ENCODE measurements at regions not wholly inside any gene's neighbourhood (a gene's known extent, or its start where the extent isn't known, plus 50 kb on each side); places are given as distances from the start of the nearest gene placed in this dataset.
"Not testable (repeated sequence)": the region's sequence is repeated elsewhere in the genome, so short reads cannot be mapped to it uniquely, and the experiment has no call there.

DNA sequence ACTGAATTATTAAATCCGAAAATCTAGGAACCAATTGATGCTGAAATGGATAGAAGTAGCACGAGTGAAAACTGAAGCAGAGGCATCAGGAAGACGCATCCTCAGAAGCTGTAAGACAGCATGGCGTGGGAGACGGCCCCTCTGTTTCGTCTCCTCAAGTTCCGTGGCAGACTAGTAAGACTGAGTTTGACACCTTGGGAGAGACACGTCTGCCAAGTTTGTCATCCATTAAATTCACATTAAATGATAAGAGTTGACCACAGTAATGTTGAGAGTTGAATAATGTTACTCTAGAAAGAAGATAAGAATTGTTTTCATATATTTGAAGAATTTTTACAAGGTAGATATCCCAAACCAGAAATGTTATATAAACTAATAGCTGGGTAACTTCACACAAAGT, 736.1 kb upstream of the FRG1 start:
- no peak for DNase-seq

DNA sequence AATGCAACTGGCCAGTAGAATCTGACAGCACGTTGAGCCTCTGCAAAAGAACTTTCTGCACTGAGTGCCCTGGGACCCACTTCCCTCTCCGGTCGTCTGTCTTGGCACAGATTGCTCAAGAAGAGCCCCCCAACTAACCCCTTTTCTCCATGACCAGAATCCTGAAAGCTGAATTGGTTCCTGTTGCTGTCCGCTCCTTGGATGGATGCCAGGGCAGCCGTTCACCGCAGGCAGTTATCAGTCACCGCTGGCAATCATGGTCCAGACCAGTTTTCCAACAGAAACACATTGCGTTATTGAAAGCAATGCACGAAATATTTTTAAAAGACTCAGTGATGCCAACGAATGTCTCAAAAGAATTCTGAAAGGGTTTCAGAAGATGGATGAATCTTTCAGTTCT, 733.7 kb upstream of the FRG1 start:
- no peak for DNase-seq

DNA sequence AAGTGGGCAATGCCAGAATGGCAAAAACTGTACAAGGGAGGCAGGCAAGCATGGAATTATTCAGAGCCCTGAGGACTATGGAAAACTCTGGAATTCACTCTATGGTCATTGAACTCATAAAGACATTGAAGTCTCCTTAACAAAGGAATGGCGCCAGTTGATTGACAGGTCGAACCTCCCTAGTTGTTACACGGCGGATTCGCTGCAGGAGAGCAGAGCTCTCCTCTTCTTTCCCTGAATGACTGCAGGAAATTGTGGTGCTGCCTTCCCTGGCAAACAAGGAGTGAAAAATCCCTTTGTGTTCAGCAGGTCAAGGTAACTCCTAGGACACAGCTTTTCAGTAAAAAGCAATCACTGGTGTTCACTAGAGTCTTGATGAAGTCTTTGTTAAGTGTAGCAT, 732.8 kb upstream of the FRG1 start:
- no peak for DNase-seq

DNA sequence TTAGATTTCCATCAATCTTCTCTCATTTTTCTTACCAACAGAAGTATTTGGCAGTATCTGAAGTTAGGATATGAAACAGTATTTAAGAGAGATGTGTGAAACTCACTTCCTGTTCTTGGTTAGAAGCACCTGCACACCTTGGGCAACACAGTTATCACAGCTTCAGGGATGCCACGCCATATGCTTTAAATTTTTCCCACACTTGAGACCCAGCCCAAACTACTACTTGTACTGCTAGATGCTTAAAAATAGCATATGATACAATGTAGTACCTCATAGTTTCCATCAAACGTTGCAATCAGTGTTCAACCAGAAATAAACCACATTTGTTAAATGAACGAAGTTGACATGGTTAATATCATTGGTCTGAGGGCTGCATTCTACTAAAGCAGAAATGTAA, 725.1 kb upstream of the FRG1 start:
- no peak for DNase-seq

DNA sequence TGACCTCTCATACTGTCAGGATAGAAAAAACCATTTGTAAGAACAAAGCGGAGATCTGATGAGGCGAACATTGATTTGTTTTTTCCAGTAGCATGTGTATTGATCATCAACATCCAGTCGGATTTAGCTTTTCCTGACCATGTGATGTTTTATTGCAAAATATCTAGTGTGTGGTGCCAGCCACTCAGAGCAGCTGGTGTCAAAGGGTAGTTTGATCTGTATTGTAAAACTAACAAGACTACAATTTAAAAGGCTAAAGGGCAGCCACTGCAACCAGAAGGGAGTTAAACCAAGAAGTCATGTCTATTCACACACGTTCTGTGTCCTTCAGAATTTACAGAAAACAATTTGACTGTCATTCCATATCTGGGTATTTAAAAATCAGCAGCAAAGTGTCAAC, 719.0 kb upstream of the FRG1 start:
- no peak for DNase-seq

DNA sequence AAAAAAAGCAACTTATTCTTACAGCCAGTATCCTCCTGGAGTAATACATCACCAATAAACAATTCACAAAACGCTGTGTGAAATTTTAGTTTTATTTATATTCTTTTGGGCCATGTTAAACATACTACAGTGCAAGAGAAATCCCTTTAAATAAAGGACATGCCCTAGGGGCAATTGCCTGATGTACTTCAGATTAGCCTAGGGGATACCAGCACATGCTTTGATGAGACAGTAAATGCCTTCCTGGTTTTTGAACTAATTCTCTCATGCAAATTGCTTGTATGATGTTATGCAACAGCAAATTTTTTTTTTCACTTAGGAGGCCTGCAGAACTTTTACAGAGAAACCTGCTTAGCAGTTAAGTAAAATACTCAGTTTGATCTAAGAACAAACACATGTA, 711.9 kb upstream of the FRG1 start:
- no peak for DNase-seq

DNA sequence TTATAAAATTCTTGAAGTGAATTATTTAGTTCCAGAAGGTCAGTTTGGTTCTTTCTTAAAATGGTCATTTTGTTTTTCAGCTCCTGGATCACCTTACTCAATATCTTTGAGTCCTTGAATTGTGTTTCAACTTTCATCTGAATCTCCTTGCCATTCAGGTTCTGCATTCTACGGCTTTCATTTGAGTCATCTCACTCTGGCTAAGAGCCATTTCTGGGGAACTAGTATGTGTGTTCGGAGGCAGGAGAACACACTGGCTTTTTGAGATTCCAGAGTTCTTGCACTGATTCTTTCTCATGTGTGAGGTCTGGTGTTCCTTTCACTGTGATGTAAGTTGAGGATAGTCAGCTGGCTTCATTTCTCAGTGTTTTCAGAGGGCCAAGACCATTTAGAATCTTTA, 708.4 kb upstream of the FRG1 start:
- no peak for DNase-seq

GRCh38 chr4:189233754-189234153, 706.9 kb upstream of the FRG1 start:
- DNase-seq, result not testable (repeated sequence)

DNA sequence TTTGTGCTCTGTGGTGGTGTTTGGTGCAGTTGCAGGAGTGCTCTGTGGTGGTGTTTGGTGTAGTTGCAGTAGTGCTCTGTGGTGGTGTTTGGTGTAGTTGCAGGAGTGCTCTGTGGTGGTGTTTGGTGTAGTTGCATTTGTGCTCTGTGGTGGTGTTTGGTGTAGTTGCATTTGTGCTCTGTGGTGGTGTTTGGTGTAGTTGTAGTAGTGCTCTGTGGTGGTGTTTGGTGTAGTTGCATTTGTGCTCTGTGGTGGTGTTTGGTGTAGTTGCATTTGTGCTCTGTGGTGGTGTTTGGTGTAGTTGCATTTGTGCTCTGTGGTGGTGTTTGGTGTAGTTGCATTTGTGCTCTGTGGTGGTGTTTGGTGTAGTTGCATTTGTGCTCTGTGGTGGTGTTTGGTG, 705.7 kb upstream of the FRG1 start:
- DNase-seq, result not testable (repeated sequence)

GRCh38 chr4:189235599-189235998, 705.1 kb upstream of the FRG1 start:
- DNase-seq, result no peak

- not testable (repeated sequence) for DNase-seq
Observed at GRCh38 chr4:189236321-189236720, 704.4 kb upstream of the FRG1 start.

DNA sequence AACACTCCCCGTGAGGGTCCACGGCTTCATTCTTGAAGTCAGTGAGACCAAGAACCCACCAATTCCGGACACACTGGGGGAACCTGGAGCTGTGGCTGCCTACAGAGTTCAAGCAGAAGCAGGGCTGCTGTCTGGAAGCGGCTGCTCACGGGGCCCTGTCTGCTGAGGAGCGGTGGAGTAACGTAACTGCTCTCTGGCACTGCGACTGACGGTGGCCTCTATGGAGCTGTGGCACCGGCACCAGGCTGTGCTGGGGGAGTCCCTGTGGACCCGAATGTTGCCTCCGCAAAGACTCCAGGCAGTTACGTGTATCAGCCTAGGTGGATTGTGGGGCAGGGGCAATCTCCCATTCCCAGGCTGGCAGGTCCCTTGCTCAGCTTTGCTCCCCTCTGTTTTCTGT, 703.3 kb upstream of the FRG1 start:
- no peak for DNase-seq

- no peak for DNase-seq
Observed at GRCh38 chr4:189255636-189256035, 685.0 kb upstream of the FRG1 start.

GRCh38 chr4:189261475-189261874, 679.2 kb upstream of the FRG1 start:
- DNase-seq, result no peak

GRCh38 chr4:189265515-189265914, 675.2 kb upstream of the FRG1 start:
- DNase-seq, result no peak

GRCh38 chr4:189267312-189267965, 673.2 kb upstream of the FRG1 start:
- DNase-seq, result no peak

GRCh38 chr4:189278597-189279165, 662.0 kb upstream of the FRG1 start:
- no peak for DNase-seq

DNA sequence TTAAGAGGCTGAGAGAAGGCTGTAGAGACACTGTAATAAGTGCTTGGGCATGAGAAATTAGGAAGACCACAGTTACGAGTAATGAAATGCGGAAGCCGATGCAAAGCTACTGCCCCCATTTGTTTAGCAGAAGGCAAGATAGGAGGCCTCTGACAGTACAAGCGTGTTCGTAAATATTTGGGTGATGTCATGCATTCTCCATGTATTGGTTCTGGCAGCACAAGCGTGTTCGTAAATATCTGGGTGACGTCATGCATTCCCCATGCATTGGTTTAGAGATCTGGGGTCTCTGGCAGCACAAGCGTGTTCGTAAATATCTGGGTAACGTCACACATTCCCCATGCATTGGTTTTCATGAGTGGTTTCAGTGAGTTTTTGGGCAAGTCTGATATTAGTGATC, 661.5 kb upstream of the FRG1 start:
- DNase-seq, result no peak

DNA sequence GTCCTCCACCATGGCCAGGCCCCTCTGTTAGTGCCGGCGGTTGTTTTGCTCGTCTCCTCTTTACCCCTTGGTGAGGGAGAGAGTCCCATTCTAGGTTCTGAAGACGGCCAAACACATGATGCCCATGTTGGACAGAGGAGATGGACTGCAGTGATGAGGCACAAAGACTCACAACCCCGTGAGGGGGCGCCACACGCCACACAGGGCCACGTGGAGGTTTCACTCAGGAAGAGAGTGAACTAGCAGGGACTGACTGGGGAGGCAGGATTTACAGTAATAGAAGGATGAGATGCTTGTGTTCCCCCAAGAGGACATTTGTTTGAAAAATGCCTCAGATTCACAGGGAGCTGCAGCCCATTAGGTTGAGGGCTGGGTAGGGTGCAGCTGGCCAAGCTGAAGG, 655.3 kb upstream of the FRG1 start:
- no peak for DNase-seq

- no peak for DNase-seq
Observed at GRCh38 chr4:189291939-189292338, 648.7 kb upstream of the FRG1 start.

DNA sequence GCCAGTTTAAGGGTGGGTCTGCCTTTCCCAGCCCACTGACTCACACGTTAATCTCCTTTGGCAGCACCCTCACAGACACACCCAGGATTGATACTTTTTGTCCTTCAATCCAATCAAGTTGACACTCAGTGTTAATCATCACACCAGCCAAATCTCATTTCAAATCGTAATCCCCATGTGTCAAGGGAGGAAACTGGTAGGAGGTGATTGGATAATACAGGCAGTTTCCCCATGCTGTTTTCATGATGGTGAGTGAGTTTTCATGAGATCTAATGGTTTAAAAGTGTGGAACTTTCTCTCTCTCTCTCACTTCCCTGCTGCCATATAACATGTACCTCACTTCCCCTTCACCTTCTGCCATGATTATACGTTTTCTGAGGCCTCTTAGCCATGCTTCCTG, 647.2 kb upstream of the FRG1 start:
- no peak for DNase-seq

DNA sequence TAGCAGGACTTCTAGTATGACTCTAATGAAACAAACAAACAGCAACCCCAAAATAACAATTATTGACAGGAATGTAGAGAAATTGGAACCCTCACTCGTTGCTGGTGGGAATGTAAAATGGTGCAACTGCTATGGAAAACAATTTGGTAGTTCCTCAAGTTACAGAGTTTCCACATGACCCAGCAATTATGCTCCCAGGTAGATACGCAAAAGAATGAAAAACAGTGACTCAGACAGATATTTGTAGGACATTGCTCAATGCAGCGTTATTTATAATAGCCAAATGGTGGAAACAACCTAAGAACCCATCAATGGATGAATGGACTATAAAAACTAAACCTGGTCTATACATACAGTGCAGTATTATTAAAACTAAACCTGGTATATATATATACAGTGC, 646.1 kb upstream of the FRG1 start:
- no peak for DNase-seq

GRCh38 chr4:189299706-189300105, 641.0 kb upstream of the FRG1 start:
- no peak for DNase-seq

DNA sequence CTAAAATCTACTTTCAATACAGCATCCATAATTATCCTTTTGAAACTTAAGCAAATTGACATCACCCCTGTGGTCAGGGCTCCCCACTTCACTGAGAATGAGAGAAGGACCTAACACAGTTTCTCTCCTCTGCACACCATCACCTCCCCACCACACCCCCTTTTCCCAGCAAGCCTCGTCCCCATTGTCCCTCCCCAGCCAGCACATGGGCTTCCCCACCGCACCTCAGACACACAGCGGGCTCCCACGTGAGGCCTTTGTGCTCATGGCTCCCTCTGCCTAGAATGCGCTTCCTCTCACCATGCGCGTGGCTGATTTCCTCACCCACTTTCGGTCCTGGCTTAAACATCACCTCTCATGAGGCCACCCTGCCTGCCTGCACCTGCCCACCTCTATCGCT, 639.0 kb upstream of the FRG1 start:
- DNase-seq, result no peak

DNA sequence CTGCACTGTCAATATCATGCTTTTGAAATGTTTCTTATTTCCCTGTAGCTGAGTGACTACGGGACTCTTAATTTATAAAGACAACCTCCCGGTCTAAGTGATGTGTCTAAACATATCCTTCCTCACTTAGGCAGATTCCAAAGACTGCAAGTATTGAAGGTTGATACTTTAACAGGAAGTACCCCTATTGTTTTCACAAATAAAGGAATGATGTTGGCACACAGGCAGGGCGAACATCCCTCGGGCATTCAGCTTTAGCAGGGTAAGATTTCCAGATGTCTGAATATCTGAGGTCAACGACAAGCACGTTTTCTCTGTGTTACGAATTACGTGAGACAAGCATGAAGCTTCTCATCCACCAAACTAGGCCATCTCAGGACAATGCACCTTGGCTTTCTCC, 638.0 kb upstream of the FRG1 start:
- no peak for DNase-seq

Measured in activated T-cell treated with anti-CD3 and anti-CD28 coated beads for 4 hours (primary cell).